ENCODE measurements at regions not wholly inside any gene's neighbourhood (a gene's known extent, or its start where the extent isn't known, plus 50 kb on each side); places are given as distances from the start of the nearest gene placed in this dataset.

DNA sequence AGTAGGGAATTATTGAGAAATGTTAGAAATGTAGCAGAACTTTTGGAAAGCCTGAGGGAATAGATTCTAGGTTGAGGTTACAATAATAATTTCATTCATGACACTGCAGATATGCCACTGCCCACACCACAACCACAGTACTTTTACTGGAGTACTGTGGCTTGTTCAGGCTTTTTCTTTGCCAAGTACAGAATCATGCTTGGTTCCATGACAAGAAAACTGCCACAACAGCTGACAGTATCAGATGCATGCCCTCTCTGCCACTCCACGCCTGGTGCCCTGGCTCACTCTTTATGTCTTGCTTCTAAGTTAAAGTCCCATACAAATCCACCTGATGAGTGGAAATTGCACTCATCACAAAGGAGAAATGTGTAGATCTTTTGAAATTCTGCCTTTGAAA is 398.6 kb downstream of the ZIC1 start:
- no peak for TF ChIP-seq POLR2A (IDR thresholded peaks at IDR 0.05; ENCODE audit: low read depth, low read length)
- TF ChIP-seq TCF7 (IDR thresholded peaks at IDR 0.05; ENCODE audit: borderline replicate concordance) = no peak
- TF ChIP-seq STAT3 (IDR thresholded peaks at IDR 0.05; ENCODE audit: low read depth, low read length) = no peak
- TF ChIP-seq NBN (IDR thresholded peaks at IDR 0.05) = no peak
- TF ChIP-seq, protein P1, sequence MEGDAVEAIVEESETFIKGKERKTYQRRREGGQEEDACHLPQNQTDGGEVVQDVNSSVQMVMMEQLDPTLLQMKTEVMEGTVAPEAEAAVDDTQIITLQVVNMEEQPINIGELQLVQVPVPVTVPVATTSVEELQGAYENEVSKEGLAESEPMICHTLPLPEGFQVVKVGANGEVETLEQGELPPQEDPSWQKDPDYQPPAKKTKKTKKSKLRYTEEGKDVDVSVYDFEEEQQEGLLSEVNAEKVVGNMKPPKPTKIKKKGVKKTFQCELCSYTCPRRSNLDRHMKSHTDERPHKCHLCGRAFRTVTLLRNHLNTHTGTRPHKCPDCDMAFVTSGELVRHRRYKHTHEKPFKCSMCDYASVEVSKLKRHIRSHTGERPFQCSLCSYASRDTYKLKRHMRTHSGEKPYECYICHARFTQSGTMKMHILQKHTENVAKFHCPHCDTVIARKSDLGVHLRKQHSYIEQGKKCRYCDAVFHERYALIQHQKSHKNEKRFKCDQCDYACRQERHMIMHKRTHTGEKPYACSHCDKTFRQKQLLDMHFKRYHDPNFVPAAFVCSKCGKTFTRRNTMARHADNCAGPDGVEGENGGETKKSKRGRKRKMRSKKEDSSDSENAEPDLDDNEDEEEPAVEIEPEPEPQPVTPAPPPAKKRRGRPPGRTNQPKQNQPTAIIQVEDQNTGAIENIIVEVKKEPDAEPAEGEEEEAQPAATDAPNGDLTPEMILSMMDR (IDR thresholded peaks at IDR 0.05 in 2 of 3, conservative IDR thresholded peaks at IDR 0.05 in 1 of 3; ENCODE audit: control insufficient read depth in 2 of 3, extremely low read depth in 1 of 3, insufficient read depth in 1 of 3, low read depth in 3 of 3, low read length in 3 of 3) = no peak
- TF ChIP-seq GABPA (IDR thresholded peaks at IDR 0.05; ENCODE audit: low read depth) = no peak
- no peak for TF ChIP-seq RAD21 (IDR thresholded peaks at IDR 0.05; ENCODE audit: insufficient read depth, low read depth, low read length)
- no peak for TF ChIP-seq NFIC (IDR thresholded peaks at IDR 0.05; ENCODE audit: low read depth, low read length)
- TF ChIP-seq CREB1 (IDR thresholded peaks at IDR 0.05; ENCODE audit: low read depth) = no peak
- no peak for TF ChIP-seq POLR2AphosphoS5 (IDR thresholded peaks at IDR 0.05; ENCODE audit: low read length)
